ENCODE measurements at regions not wholly inside any gene's neighbourhood (a gene's known extent, or its start where the extent isn't known, plus 50 kb on each side); places are given as distances from the start of the nearest gene placed in this dataset.
"Not testable (repeated sequence)": the region's sequence is repeated elsewhere in the genome, so short reads cannot be mapped to it uniquely, and the experiment has no call there.

DNA sequence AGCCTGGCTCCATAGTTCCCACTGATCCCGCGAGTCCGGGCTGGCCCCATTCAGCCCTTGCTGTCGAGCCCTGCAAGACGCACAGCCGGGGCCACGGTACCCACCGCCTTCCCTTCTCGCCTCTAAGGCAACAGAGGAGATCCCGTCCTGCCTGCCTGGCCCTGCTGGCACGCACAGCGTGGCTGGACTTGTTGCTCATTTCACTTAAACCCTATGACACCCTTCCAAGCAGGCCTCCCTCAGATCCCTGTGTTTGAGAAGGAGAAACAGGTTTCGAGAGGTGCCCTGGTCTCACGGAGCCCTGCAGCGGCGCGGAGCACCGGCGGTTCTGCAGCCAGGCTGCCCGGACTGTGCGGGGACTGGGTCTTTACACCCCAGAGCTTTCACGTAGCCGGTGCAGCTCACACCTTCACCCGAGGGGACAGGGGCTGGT lies 1048.4 kb downstream of the BRD1 start:
- ATAC-seq (replicated peaks in 6 of 8): no peak

GRCh38 chr22:48778308-48779195 lies 1049.1 kb downstream of the BRD1 start:
- WGBS, 10 experiments: 25 to 87% (median 74%) methylated on average over 1 to 10 of the region's 25 CpGs; no CpG with 5 or more reads in 4 of the 10 experiments
- Histone ChIP-seq H3K27ac (no peak overlapping the region), H3K4me1 (replicated peaks in 1 of 2) (no peaks in the 10 kb centered on the region), H3K4me3 (no peak overlapping the region)
- in situ Hi-C loops (cut with MboI; ENCODE audit: low pct_unique_long_range_greater_than_20kb in 2 of 9, low sequenced_read_pairs in 9 of 9, unreplicated experiment in 9 of 9): no loop called here
- no peak for ATAC-seq (replicated peaks in 6 of 8)

More for the DNA sequence above, 1048.4 kb downstream of the BRD1 start:
- in situ Hi-C loops (cut with MboI; ENCODE audit: low pct_unique_long_range_greater_than_20kb in 2 of 9, low sequenced_read_pairs in 9 of 9, unreplicated experiment in 9 of 9): no loop called here
- H3K4me1 ChIP-seq (replicated peaks in 1 of 2): no peaks in the 10 kb centered on the region
- WGBS, 10 experiments: 60 to 83% (median 80%) methylated on average over 1 to 13 of the region's 24 CpGs; no CpG with 5 or more reads in 5 of the 10 experiments
- no peak overlapping the region for H3K27ac ChIP-seq
- H3K4me3 ChIP-seq: no peak overlapping the region

DNA sequence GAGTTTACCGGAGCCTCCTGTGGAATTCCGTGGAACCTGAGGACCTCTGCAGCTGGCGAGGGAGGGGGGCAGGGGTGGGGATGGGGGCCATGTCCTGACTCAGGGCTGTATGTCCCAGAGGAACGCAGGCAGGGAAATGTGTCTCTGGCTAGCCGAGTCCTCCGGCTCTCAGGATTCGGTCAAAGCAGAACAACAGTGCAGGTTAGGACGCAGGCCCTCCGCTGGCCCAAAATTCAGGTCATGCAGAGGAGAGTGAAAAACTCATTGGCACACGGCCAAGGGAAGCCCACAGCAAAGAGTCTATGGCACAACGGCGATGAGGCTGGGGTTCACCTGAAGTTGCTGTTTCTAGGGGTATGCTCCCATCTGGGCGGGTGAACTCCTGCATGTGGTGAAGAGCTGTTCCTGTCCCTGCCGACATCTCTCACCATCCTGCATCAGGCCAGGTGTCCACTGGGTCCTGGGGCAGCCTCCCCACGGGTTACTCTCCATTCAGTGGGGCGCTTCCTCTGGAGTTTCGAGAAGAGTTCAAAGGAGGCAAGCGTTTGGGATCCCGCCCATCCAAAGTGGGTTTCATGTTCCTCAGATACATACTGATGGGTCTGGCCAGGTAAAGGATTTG lies 1055.3 kb downstream of the BRD1 start:
- Histone ChIP-seq H3K4me1 (replicated peaks in 1 of 2) (no peaks in the 10 kb centered on the region), H3K4me3 (no peak overlapping the region), H3K27ac (no peak overlapping the region)
- ATAC-seq (replicated peaks in 6 of 8): no peak
- in situ Hi-C loops (cut with MboI; ENCODE audit: low pct_unique_long_range_greater_than_20kb in 2 of 9, low sequenced_read_pairs in 9 of 9, unreplicated experiment in 9 of 9): no loop called here
- 54 to 83% (median 61%) methylated on average over 1 to 6 of the region's 19 CpGs; no CpG with 5 or more reads in 5 of the 10 experiments for WGBS, 10 experiments

- no peaks in the 10 kb centered on the region for H3K4me1 ChIP-seq (replicated peaks in 1 of 2)
- 14 to 98% (median 55%) methylated on average over 1 to 5 of the region's 5 CpGs; no CpG with 5 or more reads in 1 of the 10 experiments for WGBS, 10 experiments
- in situ Hi-C loops (cut with MboI; ENCODE audit: low pct_unique_long_range_greater_than_20kb in 2 of 9, low sequenced_read_pairs in 9 of 9, unreplicated experiment in 9 of 9): no loop called here
- no peak overlapping the region for H3K4me3 ChIP-seq
- no peak overlapping the region for H3K27ac ChIP-seq
- no peak for ATAC-seq (replicated peaks in 6 of 8)
Measured at GRCh38 chr22:48765595-48765994, 1062.1 kb downstream of the BRD1 start.

DNA sequence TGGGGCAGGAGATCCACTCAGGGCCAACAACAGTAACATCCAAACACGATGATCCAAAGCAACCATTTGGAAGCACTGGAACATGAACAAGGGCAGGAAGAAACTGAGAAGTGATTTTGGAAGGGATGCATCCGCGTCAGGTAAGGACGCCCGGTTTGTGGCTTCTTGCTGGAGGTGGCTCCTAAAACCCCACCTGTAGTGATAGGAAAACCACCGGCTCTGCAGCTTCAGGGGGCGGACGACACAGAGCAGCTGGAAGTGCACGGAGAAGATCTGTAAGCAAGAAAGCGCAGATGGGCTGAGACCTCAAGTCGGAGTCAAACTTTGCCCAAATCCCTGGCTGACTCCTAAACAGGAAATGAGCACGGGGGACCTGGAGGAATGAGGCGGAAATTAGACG lies 1066.1 kb downstream of the BRD1 start:
- no peak for ATAC-seq (replicated peaks in 6 of 8)
- no peaks in the 10 kb centered on the region for H3K4me1 ChIP-seq (replicated peaks in 1 of 2)
- no peak overlapping the region for H3K4me3 ChIP-seq
- WGBS, 10 experiments: 40 to 95% (median 71%) methylated on average over 1 to 14 of the region's 14 CpGs; no CpG with 5 or more reads in 2 of the 10 experiments
- no peak overlapping the region for H3K27ac ChIP-seq
- in situ Hi-C loops (cut with MboI; ENCODE audit: low pct_unique_long_range_greater_than_20kb in 2 of 9, low sequenced_read_pairs in 9 of 9, unreplicated experiment in 9 of 9): no loop called here

DNA sequence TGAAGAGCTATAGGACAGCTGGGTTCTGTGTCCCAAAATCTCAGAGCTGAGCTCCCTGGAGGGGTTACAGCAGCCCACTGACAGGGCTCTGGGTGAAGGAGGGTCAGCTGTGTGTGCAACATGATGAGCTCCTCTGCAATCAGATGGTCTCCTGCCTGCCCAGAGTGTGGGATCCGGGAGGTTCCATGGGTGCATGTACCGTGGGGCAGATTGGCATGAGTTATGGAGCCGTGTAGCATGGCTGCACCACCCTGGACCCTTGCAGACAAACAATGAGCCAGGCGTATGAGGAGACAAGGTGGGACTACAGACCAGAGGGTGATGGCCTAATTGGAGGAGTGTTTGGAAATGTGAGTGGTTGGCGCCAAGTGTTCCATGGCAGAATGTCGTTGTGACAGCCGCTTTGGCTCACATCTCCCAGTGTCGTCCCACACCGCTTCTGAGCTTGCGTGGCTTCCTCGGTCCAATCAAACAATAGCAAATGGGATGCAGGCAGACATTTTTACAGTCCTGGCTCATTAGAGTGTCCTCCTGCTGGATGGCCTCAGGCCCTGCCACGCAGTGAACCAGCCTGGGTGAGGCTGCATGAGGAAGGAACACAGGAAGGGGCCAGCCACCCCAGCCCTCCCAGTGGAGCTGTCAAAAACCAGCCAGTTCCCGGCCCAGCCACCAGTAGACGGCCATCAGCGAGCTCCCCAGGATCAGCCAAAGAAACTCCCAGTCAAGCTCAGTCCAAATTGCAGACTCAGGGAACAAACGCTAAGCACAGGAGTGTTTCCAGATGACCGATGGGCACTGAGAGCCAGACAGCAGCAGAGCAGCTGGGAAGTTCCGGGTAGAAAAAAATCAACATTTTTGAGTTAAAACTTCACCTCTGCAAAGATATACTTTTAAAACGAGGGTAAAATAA lies 1066.9 kb downstream of the BRD1 start:
- Histone ChIP-seq H3K4me1 (replicated peaks in 1 of 2) (no peaks in the 10 kb centered on the region), H3K4me3 (no peak overlapping the region), H3K27ac (no peak overlapping the region)
- no peak for ATAC-seq (replicated peaks in 6 of 8)
- in situ Hi-C loops (cut with MboI; ENCODE audit: low pct_unique_long_range_greater_than_20kb in 2 of 9, low sequenced_read_pairs in 9 of 9, unreplicated experiment in 9 of 9): no loop called here
- 13 to 95% (median 52%) methylated on average over 4 to 9 of the region's 19 CpGs for WGBS, 10 experiments

DNA sequence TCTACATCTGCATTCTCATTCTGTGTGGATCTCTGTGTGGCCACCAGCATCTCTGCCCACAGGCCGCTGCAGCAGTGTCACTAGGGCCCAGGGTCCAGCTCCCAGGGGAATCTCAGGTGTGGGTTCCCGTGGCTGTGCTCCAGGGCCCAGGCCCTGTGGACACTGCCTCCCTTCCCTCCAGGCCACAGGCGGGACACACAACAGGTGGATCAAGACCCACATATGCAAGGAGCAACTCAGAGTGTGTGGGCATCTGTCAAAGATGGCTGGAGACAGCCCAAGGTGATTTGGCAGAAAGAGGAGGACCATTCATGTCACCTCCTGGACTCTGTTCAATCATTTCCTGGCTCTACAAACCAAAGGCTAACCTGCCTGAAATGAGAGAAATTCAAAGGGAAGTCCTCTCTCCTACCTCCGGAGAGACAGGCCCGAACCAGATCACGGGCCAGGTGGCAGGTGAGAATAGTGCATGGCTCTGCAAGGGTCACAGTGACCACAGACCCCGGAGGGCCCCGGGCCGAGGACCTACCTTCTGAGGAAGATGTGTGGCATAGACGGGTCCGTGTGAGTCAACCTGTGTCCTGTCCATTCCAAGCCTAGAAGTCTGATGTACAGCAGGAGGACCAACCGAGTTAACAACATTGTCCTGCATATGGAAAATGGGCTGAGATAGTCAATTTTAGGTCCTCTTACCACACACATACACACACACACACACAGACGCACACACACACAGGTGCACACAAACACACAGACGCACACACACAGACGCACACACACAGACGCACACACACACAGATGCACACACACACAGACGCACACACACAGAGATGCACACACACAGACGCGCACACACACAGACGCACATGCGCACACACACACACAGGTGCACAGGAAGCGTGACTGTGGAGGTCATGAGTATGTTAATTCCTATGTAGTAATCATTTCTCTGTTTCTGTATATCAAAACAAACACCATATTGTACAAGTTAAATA lies 1068.5 kb downstream of the BRD1 start:
- ATAC-seq (replicated peaks in 6 of 8): no peak
- no peak overlapping the region for H3K27ac ChIP-seq
- in situ Hi-C loops (cut with MboI; ENCODE audit: low pct_unique_long_range_greater_than_20kb in 2 of 9, low sequenced_read_pairs in 9 of 9, unreplicated experiment in 9 of 9): no loop called here
- H3K4me1 ChIP-seq (replicated peaks in 1 of 2): no peaks in the 10 kb centered on the region
- WGBS, 10 experiments: 29 to 100% (median 75%) methylated on average over 2 to 11 of the region's 22 CpGs; no CpG with 5 or more reads in 3 of the 10 experiments
- no peak overlapping the region for H3K4me3 ChIP-seq

DNA sequence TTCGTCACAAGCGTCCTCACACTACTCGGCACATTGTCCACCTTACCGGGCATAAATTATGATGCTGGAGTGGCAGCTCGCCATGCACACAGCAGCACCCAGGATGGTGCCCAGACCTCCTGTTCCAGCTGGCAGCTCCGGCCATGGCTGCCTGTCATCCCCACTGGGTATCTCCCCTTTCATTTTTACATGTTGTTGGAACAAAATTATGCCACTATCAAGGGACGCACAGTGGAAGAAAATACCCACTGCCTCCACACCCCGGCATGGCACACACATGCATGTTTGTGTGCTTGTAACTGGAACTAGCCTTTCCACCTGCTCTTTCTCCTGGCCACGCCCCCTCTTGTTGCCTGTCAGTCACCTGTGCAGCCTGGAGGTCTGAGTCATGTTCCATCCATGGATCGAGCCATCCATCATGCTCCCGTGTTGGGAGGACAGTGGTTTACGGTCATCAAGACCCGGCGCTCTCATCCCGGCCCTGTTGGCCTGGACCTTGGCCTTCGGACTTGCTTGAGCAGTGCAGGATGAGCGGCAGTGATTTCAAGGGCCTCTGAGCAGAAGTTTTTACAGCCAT lies 1069.6 kb downstream of the BRD1 start:
- WGBS, 10 experiments: 47 to 82% (median 62%) methylated on average over 1 to 11 of the region's 17 CpGs; no CpG with 5 or more reads in 4 of the 10 experiments
- in situ Hi-C loops (cut with MboI; ENCODE audit: low pct_unique_long_range_greater_than_20kb in 2 of 9, low sequenced_read_pairs in 9 of 9, unreplicated experiment in 9 of 9): no loop called here
- Histone ChIP-seq H3K4me3 (no peak overlapping the region), H3K4me1 (replicated peaks in 1 of 2) (no peaks in the 10 kb centered on the region), H3K27ac (no peak overlapping the region)
- peak in 1 of 8 experiments; percentile 79 for ATAC-seq (replicated peaks in 6 of 8)

GRCh38 chr22:48757581-48757980 lies 1070.1 kb downstream of the BRD1 start:
- 10 to 92% methylated on average over 2 to 5 of the region's 7 CpGs; no CpG with 5 or more reads in 8 of the 10 experiments for WGBS, 10 experiments
- in situ Hi-C loops (cut with MboI; ENCODE audit: low pct_unique_long_range_greater_than_20kb in 2 of 9, low sequenced_read_pairs in 9 of 9, unreplicated experiment in 9 of 9): no loop called here
- no peak overlapping the region for H3K27ac ChIP-seq
- no peak overlapping the region for H3K4me3 ChIP-seq
- H3K4me1 ChIP-seq (replicated peaks in 1 of 2): no peaks in the 10 kb centered on the region
- ATAC-seq (replicated peaks in 6 of 8): no peak

- in situ Hi-C loops (cut with MboI; ENCODE audit: low pct_unique_long_range_greater_than_20kb in 2 of 9, low sequenced_read_pairs in 9 of 9, unreplicated experiment in 9 of 9); H3K4me3 ChIP-seq; ATAC-seq (replicated peaks in 6 of 8); H3K4me1 ChIP-seq (replicated peaks in 1 of 2); H3K27ac ChIP-seq: not testable (repeated sequence)
- no CpG with 5 or more reads among the region's 1 CpG for WGBS, 10 experiments
Measured at GRCh38 chr22:48757135-48757534, 1070.5 kb downstream of the BRD1 start.

DNA sequence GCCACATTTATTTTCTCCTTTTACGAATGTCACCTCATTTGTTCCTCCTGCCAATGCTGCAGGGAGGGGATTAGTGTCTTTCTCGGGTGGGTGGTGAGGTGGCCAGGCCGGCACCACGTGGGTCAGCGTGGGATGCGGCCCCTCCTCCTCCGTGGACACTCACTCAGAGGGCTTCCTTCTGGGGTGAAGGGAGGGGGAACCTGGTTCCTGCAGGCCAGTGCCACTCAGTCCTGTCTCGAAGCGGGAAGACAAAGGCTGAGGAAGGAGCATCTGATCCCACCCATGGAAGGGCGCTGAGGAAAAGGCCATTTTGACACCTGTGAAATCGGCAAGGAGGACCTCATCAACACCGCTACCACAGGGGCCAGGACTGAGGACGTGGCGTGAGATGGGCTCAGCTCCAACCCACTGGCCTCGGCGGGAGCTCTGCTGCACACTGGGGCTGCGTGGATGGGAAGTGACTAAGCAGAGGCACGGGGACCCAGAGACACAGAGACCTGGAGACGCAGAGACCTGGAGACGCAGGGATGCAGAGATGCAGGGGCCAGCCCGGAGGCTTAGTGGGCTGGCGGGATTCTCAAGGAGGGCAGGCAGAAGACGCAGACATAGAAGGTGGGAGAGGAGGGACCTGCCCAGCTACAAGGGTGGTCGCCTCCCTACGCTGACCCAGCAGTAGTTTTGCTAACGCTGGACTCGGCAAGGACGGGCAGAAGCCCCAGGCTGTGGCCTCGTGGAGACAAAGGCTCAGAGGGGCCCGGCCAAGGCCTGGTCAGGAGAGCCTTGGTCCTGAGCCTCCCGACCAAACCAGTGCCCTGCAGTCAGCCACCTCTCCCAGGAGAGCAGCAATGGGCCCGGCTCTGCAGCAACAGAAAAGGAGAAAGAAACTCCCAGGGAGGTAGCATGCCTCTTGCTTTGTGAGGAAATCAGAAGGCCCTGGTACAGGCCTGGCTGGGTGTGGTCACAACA lies 1071.2 kb downstream of the BRD1 start:
- peak in 1 of 8 experiments; percentile 39 for ATAC-seq (replicated peaks in 6 of 8)
- WGBS, 10 experiments: 35 to 73% (median 65%) methylated on average over 2 to 11 of the region's 32 CpGs; no CpG with 5 or more reads in 2 of the 10 experiments
- in situ Hi-C loops (cut with MboI; ENCODE audit: low pct_unique_long_range_greater_than_20kb in 2 of 9, low sequenced_read_pairs in 9 of 9, unreplicated experiment in 9 of 9): no loop called here
- Histone ChIP-seq H3K4me1 (replicated peaks in 1 of 2) (no peaks in the 10 kb centered on the region), H3K4me3 (no peak overlapping the region), H3K27ac (no peak overlapping the region)
